ENCODE measurements at regions not wholly inside any gene's neighbourhood (a gene's known extent, or its start where the extent isn't known, plus 50 kb on each side); places are given as distances from the start of the nearest gene placed in this dataset.

DNA sequence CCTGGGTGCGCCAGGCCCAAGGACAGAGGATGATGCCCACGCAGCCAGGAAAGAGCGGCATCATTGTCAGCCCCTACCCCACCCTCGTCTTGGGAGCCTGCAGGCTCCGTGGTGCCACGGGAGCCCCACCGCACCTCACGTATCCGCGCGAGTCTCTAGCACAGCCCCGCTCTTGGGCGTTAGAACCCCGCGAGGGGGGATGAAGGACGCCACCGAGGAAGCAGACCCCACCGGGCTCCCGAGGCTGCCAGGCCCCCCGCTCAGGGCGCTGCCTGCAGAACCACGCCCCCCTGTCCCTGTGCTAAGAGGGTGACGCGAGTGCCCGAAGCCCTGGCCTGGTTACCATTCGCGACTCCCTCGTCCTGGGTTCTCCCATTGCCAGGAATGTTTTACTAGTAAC, 52.3 kb upstream of the MS4A8 start:
- TF ChIP-seq, protein P1, sequence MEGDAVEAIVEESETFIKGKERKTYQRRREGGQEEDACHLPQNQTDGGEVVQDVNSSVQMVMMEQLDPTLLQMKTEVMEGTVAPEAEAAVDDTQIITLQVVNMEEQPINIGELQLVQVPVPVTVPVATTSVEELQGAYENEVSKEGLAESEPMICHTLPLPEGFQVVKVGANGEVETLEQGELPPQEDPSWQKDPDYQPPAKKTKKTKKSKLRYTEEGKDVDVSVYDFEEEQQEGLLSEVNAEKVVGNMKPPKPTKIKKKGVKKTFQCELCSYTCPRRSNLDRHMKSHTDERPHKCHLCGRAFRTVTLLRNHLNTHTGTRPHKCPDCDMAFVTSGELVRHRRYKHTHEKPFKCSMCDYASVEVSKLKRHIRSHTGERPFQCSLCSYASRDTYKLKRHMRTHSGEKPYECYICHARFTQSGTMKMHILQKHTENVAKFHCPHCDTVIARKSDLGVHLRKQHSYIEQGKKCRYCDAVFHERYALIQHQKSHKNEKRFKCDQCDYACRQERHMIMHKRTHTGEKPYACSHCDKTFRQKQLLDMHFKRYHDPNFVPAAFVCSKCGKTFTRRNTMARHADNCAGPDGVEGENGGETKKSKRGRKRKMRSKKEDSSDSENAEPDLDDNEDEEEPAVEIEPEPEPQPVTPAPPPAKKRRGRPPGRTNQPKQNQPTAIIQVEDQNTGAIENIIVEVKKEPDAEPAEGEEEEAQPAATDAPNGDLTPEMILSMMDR (IDR thresholded peaks at IDR 0.05; ENCODE audit: poor library complexity, severe bottlenecking): no peak
- TF ChIP-seq, protein P2, sequence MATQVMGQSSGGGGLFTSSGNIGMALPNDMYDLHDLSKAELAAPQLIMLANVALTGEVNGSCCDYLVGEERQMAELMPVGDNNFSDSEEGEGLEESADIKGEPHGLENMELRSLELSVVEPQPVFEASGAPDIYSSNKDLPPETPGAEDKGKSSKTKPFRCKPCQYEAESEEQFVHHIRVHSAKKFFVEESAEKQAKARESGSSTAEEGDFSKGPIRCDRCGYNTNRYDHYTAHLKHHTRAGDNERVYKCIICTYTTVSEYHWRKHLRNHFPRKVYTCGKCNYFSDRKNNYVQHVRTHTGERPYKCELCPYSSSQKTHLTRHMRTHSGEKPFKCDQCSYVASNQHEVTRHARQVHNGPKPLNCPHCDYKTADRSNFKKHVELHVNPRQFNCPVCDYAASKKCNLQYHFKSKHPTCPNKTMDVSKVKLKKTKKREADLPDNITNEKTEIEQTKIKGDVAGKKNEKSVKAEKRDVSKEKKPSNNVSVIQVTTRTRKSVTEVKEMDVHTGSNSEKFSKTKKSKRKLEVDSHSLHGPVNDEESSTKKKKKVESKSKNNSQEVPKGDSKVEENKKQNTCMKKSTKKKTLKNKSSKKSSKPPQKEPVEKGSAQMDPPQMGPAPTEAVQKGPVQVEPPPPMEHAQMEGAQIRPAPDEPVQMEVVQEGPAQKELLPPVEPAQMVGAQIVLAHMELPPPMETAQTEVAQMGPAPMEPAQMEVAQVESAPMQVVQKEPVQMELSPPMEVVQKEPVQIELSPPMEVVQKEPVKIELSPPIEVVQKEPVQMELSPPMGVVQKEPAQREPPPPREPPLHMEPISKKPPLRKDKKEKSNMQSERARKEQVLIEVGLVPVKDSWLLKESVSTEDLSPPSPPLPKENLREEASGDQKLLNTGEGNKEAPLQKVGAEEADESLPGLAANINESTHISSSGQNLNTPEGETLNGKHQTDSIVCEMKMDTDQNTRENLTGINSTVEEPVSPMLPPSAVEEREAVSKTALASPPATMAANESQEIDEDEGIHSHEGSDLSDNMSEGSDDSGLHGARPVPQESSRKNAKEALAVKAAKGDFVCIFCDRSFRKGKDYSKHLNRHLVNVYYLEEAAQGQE (IDR thresholded peaks at IDR 0.05; ENCODE audit: borderline replicate concordance): no peak
- no peak for TF ChIP-seq TAF1 (IDR thresholded peaks at IDR 0.05; ENCODE audit: low read depth)
- TF ChIP-seq EZH2 (IDR thresholded peaks at IDR 0.05; ENCODE audit: borderline replicate concordance, insufficient read depth, low read length, poor library complexity, severe bottlenecking): no peak
- no peak for TF ChIP-seq RAD21 (conservative IDR thresholded peaks at IDR 0.05)
- TF ChIP-seq SMC3 (conservative IDR thresholded peaks at IDR 0.05; ENCODE audit: poor library complexity): no peak
- no peak for TF ChIP-seq EP300 (conservative IDR thresholded peaks at IDR 0.05; ENCODE audit: poor library complexity, severe bottlenecking)
- TF ChIP-seq POLR2AphosphoS5 (IDR thresholded peaks at IDR 0.05): no peak
- TF ChIP-seq MXI1 (conservative IDR thresholded peaks at IDR 0.05; ENCODE audit: poor library complexity, severe bottlenecking): no peak
- no peaks in the 10 kb centered on the region for H3K36me3 ChIP-seq (ENCODE audit: insufficient read depth, low read length)

More for the DNA sequence above, 52.3 kb upstream of the MS4A8 start:
- Histone ChIP-seq H3K27me3 (ENCODE audit: insufficient read depth, low read depth, low read length) (no peaks in the 10 kb centered on the region), H3K4me3 (ENCODE audit: low read length) (no peak overlapping the region), H3K79me2 (replicated peaks; ENCODE audit: insufficient read depth, low read length) (no peaks in the 10 kb centered on the region), H3F3A (ENCODE audit: insufficient read depth, low read length, poor library complexity, severe bottlenecking) (no peaks in the 10 kb centered on the region), H3K9ac (ENCODE audit: low read length) (no peak overlapping the region), H3K9me3 (ENCODE audit: low read length) (no peaks in the 10 kb centered on the region), H3K9me2 (ENCODE audit: insufficient read depth, low read length) (no peaks in the 10 kb centered on the region), H2AFZ (ENCODE audit: low read depth, low read length) (no peak overlapping the region), H3K27ac (ENCODE audit: low read length) (no peak overlapping the region), H4K20me1 (ENCODE audit: insufficient read depth) (no peaks in the 10 kb centered on the region), H3K4me2 (ENCODE audit: low read length) (no peak overlapping the region)
